HCT116 (cell line): ENCODE measurements at regions not wholly inside any gene's neighbourhood (a gene's known extent, or its start where the extent isn't known, plus 50 kb on each side); places are given as distances from the start of the nearest gene placed in this dataset.

Experiments used
- ATAC-seq: fragments of 200-7000 bp; cut with Tn5 transposase; 2 replicates; pipeline ENCODE4 v1.9.1; 2020; ENCODE audit warnings: mild to moderate bottlenecking, moderate library complexity
- BruUV-seq: library from RNA; stranded (reverse); fragments of 400-500 nt; replicated peaks from 2 replicates; lab custom pipeline; 2021; lab: Mats Ljungman, UMichigan
- CTCF ChIA-PET: fragments of 300-600 bp; sonication (Branson Sonifier 250); formaldehyde crosslinking; loops from one replicate; lab custom pipeline; 2021; ENCODE audit warnings: antibody characterized with exemption; lab: Charles Lee
- POLR2A ChIA-PET: fragments of 300-600, 350-600 bp; sonication (Branson Sonifier 250); formaldehyde crosslinking; loops from one replicate; lab custom pipeline; 2021; ENCODE audit warnings: antibody characterized with exemption; lab: Charles Lee
- RAD21 ChIA-PET, 2 experiments: fragments of 300-600 bp; sonication (Branson Sonifier 250); formaldehyde crosslinking; loops; one replicate each; lab custom pipeline; 2023; ENCODE audit warnings: low total read pairs in 2 of 2; ENCODE audit not compliant: uncharacterized antibody in 2 of 2, unreplicated experiment in 2 of 2, low non-redundant PET in 1 of 2; lab: Charles Lee
- DNase-seq: peaks from one replicate; pipeline ENCODE4 v3.0.0-alpha.2; 2010; ENCODE audit warnings: low read depth, low spot score
- H2AFZ ChIP-seq: fragments of 200-600 bp; shearing (Covaris generic), sonication (generic); 2 replicates; pipeline ENCODE4 v1.6.1; 2017; ENCODE audit warnings: low read depth, mixed run types, mixed read lengths, antibody characterized with exemption, low read length; ENCODE audit not compliant: poor library complexity, severe bottlenecking
- H3K27ac ChIP-seq: 2 replicates; pipeline ENCODE4 v1.5.1; 2012; ENCODE audit warnings: low read depth, low read length
- H3K27me3 ChIP-seq: fragments of 200-600 bp; sonication (generic); 2 replicates; pipeline ENCODE4 v1.6.1; 2016; ENCODE audit warnings: mixed run types, low read length, mixed read lengths; ENCODE audit not compliant: insufficient read depth
- H3K36me3 ChIP-seq, 2 experiments: fragments of 200-500 bp in 1 of 2; fragments of 200-600 bp in 1 of 2; sonication (Bioruptor generic) in 1 of 2; sonication (generic) in 1 of 2; 2 replicates each; pipeline versions ENCODE4 v1.5.1 to v1.6.1; 2014 to 2016; ENCODE audit warnings: low read length in 2 of 2, inconsistent platforms in 1 of 2, mixed read lengths in 1 of 2, mixed run types in 1 of 2; ENCODE audit not compliant: insufficient read depth in 2 of 2, control insufficient read depth in 1 of 2
- H3K4me1 ChIP-seq, 2 experiments: fragments of 200-600 bp in 1 of 2; sonication (generic) in 1 of 2; 2 replicates each; pipeline versions ENCODE4 v1.5.1 to v1.6.1; 2012 to 2017; ENCODE audit warnings: low read length in 2 of 2, inconsistent platforms in 1 of 2, mild to moderate bottlenecking in 1 of 2, mixed read lengths in 1 of 2, mixed run types in 1 of 2, moderate library complexity in 1 of 2; ENCODE audit not compliant: insufficient read depth in 2 of 2, control insufficient read depth in 1 of 2
- H3K4me2 ChIP-seq: fragments of 200-600 bp; sonication (generic); 2 replicates; pipeline ENCODE4 v1.6.1; 2017; ENCODE audit warnings: mixed run types, low read length, mixed read lengths
- H3K4me3 ChIP-seq, 2 experiments: fragments of 200-600 bp in 1 of 2; sonication (generic) in 1 of 2; replicated peaks in 1 of 2; 2 replicates each; pipeline ENCODE4 v1.5.1; 2011 to 2016; ENCODE audit warnings: low read length in 2 of 2, control low read depth in 1 of 2, low read depth in 1 of 2, mild to moderate bottlenecking in 1 of 2, mixed read lengths in 1 of 2, mixed run types in 1 of 2
- H3K79me2 ChIP-seq: fragments of 200-600 bp; sonication (generic); 2 replicates; pipeline ENCODE4 v1.6.1; 2017; ENCODE audit warnings: mild to moderate bottlenecking, mixed run types, low read length, moderate library complexity, mixed read lengths; ENCODE audit not compliant: insufficient read depth
- H3K9ac ChIP-seq: fragments of 200-600 bp; sonication (generic); 2 replicates; pipeline ENCODE4 v1.6.1; 2016; ENCODE audit warnings: low read length, mixed read lengths
- H3K9me2 ChIP-seq: fragments of 200-600 bp; sonication (generic), shearing (Covaris generic); 2 replicates; pipeline ENCODE4 v1.6.1; 2017; ENCODE audit warnings: mixed run types, mild to moderate bottlenecking, moderate library complexity; ENCODE audit not compliant: insufficient read depth
- H3K9me3 ChIP-seq, 2 experiments: fragments of 200-500 bp in 1 of 2; fragments of 200-600 bp in 1 of 2; sonication (Bioruptor generic) in 1 of 2; sonication (generic) in 1 of 2; 2 replicates each; pipeline ENCODE4 v1.6.1; 2014 to 2017; ENCODE audit warnings: low read length in 2 of 2, mixed read lengths in 2 of 2, inconsistent platforms in 1 of 2, low read depth in 1 of 2, mild to moderate bottlenecking in 1 of 2, mixed run types in 1 of 2, moderate library complexity in 1 of 2; ENCODE audit not compliant: control insufficient read depth in 1 of 2, insufficient read depth in 1 of 2
- H4K20me1 ChIP-seq: fragments of 200-600 bp; sonication (generic), shearing (Covaris generic); 2 replicates; pipeline ENCODE4 v1.6.1; 2017; ENCODE audit warnings: mixed run types, mild to moderate bottlenecking, moderate library complexity; ENCODE audit not compliant: insufficient read depth
- CBX3 ChIP-seq: IDR thresholded peaks from 2 replicates; pipeline ENCODE4 v1.6.1; 2012; ENCODE audit warnings: low read depth
- ELF1 ChIP-seq: IDR thresholded peaks from 2 replicates; pipeline ENCODE4 v1.6.1; 2012; ENCODE audit warnings: low read depth, borderline replicate concordance
- FOSL1 ChIP-seq: IDR thresholded peaks from 2 replicates; pipeline ENCODE4 v1.6.1; 2012; ENCODE audit warnings: low read depth
- JUND ChIP-seq: IDR thresholded peaks from 2 replicates; pipeline ENCODE4 v1.6.1; 2012
- RAD21 ChIP-seq: IDR thresholded peaks from 2 replicates; pipeline ENCODE4 v1.6.1; 2012; ENCODE audit warnings: low read depth, mild to moderate bottlenecking
- YY1 ChIP-seq: IDR thresholded peaks from 2 replicates; pipeline ENCODE4 v1.6.1; 2011; ENCODE audit warnings: low read length, low read depth, moderate library complexity, mild to moderate bottlenecking; ENCODE audit not compliant: insufficient replicate concordance; ENCODE audit errors: extremely low read depth
- intact Hi-C: fragments of 100-400 bp; cut with micrococcal nuclease; formaldehyde crosslinking; loops from 2 replicates; pipeline ENCODE4 v1.10.0; 2022
- TF ChIP-seq, protein P1 (sequence below): IDR thresholded peaks from 2 replicates; pipeline ENCODE4 v1.6.1; 2012; ENCODE audit warnings: low read depth
- TF ChIP-seq, protein P2 (sequence below), 3 experiments: fragments of 200-600 bp in 1 of 3; sonication (generic) in 1 of 3; IDR thresholded peaks in 2 of 3; conservative IDR thresholded peaks in 1 of 3; 2 replicates each; pipeline ENCODE4 v1.5.1; 2012 to 2017; ENCODE audit warnings: low read depth in 2 of 3, low read length in 2 of 3, antibody characterized with exemption in 1 of 3, borderline replicate concordance in 1 of 3, control low read depth in 1 of 3, mild to moderate bottlenecking in 1 of 3, mixed read lengths in 1 of 3, mixed run types in 1 of 3, moderate library complexity in 1 of 3; ENCODE audit not compliant: insufficient read depth in 1 of 3

DNA sequence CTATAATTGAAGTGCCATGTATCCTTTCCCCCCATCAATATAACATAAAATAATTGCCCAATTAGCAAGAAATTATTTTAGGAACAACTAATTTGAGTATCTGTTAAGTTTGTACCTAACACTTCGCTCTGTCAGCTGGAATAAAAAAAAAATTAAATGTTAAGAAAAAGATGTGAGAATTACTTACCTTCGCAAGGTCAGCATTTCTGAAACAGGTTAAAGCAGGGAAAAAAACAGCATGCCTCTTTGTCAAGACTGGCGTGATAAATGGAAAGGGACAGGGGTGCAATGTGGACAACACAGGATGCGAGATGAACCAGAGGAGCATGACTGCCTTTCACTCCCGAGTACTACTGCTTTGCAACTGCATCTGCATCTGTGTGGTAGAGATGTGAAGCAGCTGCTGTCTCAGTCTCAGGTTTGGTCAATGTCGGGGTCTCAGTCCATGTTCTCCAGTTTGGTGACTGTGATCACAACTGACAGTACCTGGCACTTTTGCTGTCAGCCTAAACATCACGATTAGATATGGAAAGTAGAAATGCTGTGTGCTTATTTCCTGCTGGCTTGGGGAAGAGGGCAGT, 565.4 kb upstream of the LRRTM1 start:
- H3K9me2 ChIP-seq: no peaks in the 10 kb centered on the region
- no peaks in the 10 kb centered on the region for H3K36me3 ChIP-seq
- TF ChIP-seq RAD21 (no peak), ELF1 (no peak), CBX3 (no peak), YY1 (no peak), FOSL1 (no peak), JUND (no peak)
- TF ChIP-seq, protein P1, sequence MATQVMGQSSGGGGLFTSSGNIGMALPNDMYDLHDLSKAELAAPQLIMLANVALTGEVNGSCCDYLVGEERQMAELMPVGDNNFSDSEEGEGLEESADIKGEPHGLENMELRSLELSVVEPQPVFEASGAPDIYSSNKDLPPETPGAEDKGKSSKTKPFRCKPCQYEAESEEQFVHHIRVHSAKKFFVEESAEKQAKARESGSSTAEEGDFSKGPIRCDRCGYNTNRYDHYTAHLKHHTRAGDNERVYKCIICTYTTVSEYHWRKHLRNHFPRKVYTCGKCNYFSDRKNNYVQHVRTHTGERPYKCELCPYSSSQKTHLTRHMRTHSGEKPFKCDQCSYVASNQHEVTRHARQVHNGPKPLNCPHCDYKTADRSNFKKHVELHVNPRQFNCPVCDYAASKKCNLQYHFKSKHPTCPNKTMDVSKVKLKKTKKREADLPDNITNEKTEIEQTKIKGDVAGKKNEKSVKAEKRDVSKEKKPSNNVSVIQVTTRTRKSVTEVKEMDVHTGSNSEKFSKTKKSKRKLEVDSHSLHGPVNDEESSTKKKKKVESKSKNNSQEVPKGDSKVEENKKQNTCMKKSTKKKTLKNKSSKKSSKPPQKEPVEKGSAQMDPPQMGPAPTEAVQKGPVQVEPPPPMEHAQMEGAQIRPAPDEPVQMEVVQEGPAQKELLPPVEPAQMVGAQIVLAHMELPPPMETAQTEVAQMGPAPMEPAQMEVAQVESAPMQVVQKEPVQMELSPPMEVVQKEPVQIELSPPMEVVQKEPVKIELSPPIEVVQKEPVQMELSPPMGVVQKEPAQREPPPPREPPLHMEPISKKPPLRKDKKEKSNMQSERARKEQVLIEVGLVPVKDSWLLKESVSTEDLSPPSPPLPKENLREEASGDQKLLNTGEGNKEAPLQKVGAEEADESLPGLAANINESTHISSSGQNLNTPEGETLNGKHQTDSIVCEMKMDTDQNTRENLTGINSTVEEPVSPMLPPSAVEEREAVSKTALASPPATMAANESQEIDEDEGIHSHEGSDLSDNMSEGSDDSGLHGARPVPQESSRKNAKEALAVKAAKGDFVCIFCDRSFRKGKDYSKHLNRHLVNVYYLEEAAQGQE: no peak
- TF ChIP-seq, protein P2, sequence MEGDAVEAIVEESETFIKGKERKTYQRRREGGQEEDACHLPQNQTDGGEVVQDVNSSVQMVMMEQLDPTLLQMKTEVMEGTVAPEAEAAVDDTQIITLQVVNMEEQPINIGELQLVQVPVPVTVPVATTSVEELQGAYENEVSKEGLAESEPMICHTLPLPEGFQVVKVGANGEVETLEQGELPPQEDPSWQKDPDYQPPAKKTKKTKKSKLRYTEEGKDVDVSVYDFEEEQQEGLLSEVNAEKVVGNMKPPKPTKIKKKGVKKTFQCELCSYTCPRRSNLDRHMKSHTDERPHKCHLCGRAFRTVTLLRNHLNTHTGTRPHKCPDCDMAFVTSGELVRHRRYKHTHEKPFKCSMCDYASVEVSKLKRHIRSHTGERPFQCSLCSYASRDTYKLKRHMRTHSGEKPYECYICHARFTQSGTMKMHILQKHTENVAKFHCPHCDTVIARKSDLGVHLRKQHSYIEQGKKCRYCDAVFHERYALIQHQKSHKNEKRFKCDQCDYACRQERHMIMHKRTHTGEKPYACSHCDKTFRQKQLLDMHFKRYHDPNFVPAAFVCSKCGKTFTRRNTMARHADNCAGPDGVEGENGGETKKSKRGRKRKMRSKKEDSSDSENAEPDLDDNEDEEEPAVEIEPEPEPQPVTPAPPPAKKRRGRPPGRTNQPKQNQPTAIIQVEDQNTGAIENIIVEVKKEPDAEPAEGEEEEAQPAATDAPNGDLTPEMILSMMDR (IDR thresholded peaks at IDR 0.05 in 2 of 3, conservative IDR thresholded peaks at IDR 0.05 in 1 of 3; ENCODE audit: borderline replicate concordance in 1 of 3, insufficient read depth in 1 of 3, low read depth in 2 of 3, low read length in 2 of 3): no peak
- no peaks in the 10 kb centered on the region for H4K20me1 ChIP-seq
- no peak overlapping the region for H3K4me2 ChIP-seq
- H3K9me3 ChIP-seq: no peaks in the 10 kb centered on the region; a peak in 1 of 4 replicates
- no peak overlapping the region for H2AFZ ChIP-seq
- CTCF ChIA-PET: no interaction called here
- H3K27ac ChIP-seq: no peak overlapping the region
- intact Hi-C loops: no loop called here
- no peaks in the 10 kb centered on the region for H3K79me2 ChIP-seq
- no peaks in the 10 kb centered on the region for H3K27me3 ChIP-seq
- POLR2A ChIA-PET: no interaction called here
- no peak overlapping the region for H3K4me3 ChIP-seq
- BruUV-seq: no TSS peak
- no peaks in the 10 kb centered on the region for H3K4me1 ChIP-seq
- DNase-seq: no peak
- no peak for ATAC-seq
- H3K9ac ChIP-seq: no peak overlapping the region
- RAD21 ChIA-PET: no interaction called here
